ENCODE measurements at regions not wholly inside any gene's neighbourhood (a gene's known extent, or its start where the extent isn't known, plus 50 kb on each side); places are given as distances from the start of the nearest gene placed in this dataset.

GRCh38 chr1:95766036-95766435, 532.0 kb downstream of the RWDD3 start:
- Histone ChIP-seq H4K20me1 (ENCODE audit: insufficient read depth, low read length, poor library complexity, severe bottlenecking) (no peaks in the 10 kb centered on the region), H3K9me2 (replicated peaks; ENCODE audit: low read depth, low read length) (no peaks in the 10 kb centered on the region), H2AFZ (ENCODE audit: low read length) (no peak overlapping the region), H3K4me3 (ENCODE audit: low read length, poor library complexity, severe bottlenecking) (no peak overlapping the region), H3K79me2 (ENCODE audit: insufficient read depth, low read length) (no peaks in the 10 kb centered on the region), H3F3A (ENCODE audit: low read depth) (no peaks in the 10 kb centered on the region), H3K36me3 (ENCODE audit: insufficient read depth, low read length) (no peaks in the 10 kb centered on the region), H3K4me2 (ENCODE audit: low read depth, low read length, poor library complexity, severe bottlenecking) (no peak overlapping the region), H3K9ac (ENCODE audit: low read depth, low read length, poor library complexity, severe bottlenecking) (no peak overlapping the region), H3K27me3 (ENCODE audit: insufficient read depth, low read length, poor library complexity, severe bottlenecking) (no peaks in the 10 kb centered on the region), H3K4me1 (ENCODE audit: insufficient read depth, low read length, poor library complexity, severe bottlenecking) (no peaks in the 10 kb centered on the region), H3K9me3 (ENCODE audit: insufficient read depth, low read depth, low read length) (no peaks in the 10 kb centered on the region)
- TF ChIP-seq CTCF (conservative IDR thresholded peaks at IDR 0.05; ENCODE audit: low read length) (no peak), EZH2phosphoT487 (IDR thresholded peaks at IDR 0.05; ENCODE audit: borderline replicate concordance) (no peak)

GRCh38 chr1:95770581-95770980, 536.6 kb downstream of the RWDD3 start:
- no peaks in the 10 kb centered on the region for H3K79me2 ChIP-seq (ENCODE audit: insufficient read depth, low read length)
- H2AFZ ChIP-seq (ENCODE audit: low read length): no peak overlapping the region
- no peak overlapping the region for H3K9ac ChIP-seq (ENCODE audit: low read depth, low read length, poor library complexity, severe bottlenecking)
- no peak overlapping the region for H3K4me3 ChIP-seq (ENCODE audit: low read length, poor library complexity, severe bottlenecking)
- H3K9me3 ChIP-seq (ENCODE audit: insufficient read depth, low read depth, low read length): no peaks in the 10 kb centered on the region
- H3K36me3 ChIP-seq (ENCODE audit: insufficient read depth, low read length): no peaks in the 10 kb centered on the region
- H3F3A ChIP-seq (ENCODE audit: low read depth): no peaks in the 10 kb centered on the region
- H4K20me1 ChIP-seq (ENCODE audit: insufficient read depth, low read length, poor library complexity, severe bottlenecking): no peaks in the 10 kb centered on the region
- H3K9me2 ChIP-seq (replicated peaks; ENCODE audit: low read depth, low read length): no peaks in the 10 kb centered on the region
- TF ChIP-seq EZH2phosphoT487 (IDR thresholded peaks at IDR 0.05; ENCODE audit: borderline replicate concordance): no peak
- TF ChIP-seq CTCF (conservative IDR thresholded peaks at IDR 0.05; ENCODE audit: low read length): no peak
- no peaks in the 10 kb centered on the region for H3K27me3 ChIP-seq (ENCODE audit: insufficient read depth, low read length, poor library complexity, severe bottlenecking)
- no peak overlapping the region for H3K4me2 ChIP-seq (ENCODE audit: low read depth, low read length, poor library complexity, severe bottlenecking)
- H3K4me1 ChIP-seq (ENCODE audit: insufficient read depth, low read length, poor library complexity, severe bottlenecking): no peaks in the 10 kb centered on the region

- Histone ChIP-seq H3K4me1 (ENCODE audit: insufficient read depth, low read length, poor library complexity, severe bottlenecking) (no peaks in the 10 kb centered on the region), H4K20me1 (ENCODE audit: insufficient read depth, low read length, poor library complexity, severe bottlenecking) (no peaks in the 10 kb centered on the region), H3K4me3 (ENCODE audit: low read length, poor library complexity, severe bottlenecking) (no peak overlapping the region), H3K9me3 (ENCODE audit: insufficient read depth, low read depth, low read length) (no peaks in the 10 kb centered on the region), H3K36me3 (ENCODE audit: insufficient read depth, low read length) (no peaks in the 10 kb centered on the region), H3K27me3 (ENCODE audit: insufficient read depth, low read length, poor library complexity, severe bottlenecking) (no peaks in the 10 kb centered on the region), H3K9ac (ENCODE audit: low read depth, low read length, poor library complexity, severe bottlenecking) (no peak overlapping the region), H3K9me2 (replicated peaks; ENCODE audit: low read depth, low read length) (no peaks in the 10 kb centered on the region), H2AFZ (ENCODE audit: low read length) (no peak overlapping the region), H3F3A (ENCODE audit: low read depth) (no peaks in the 10 kb centered on the region), H3K4me2 (ENCODE audit: low read depth, low read length, poor library complexity, severe bottlenecking) (no peak overlapping the region), H3K79me2 (ENCODE audit: insufficient read depth, low read length) (no peaks in the 10 kb centered on the region)
- TF ChIP-seq EZH2phosphoT487 (IDR thresholded peaks at IDR 0.05; ENCODE audit: borderline replicate concordance): no peak
- TF ChIP-seq CTCF (conservative IDR thresholded peaks at IDR 0.05; ENCODE audit: low read length): no peak
These were observed 544.2 kb downstream of the RWDD3 start for GRCh38 chr1:95778217-95778616.
